ENCODE measurements at regions not wholly inside any gene's neighbourhood (a gene's known extent, or its start where the extent isn't known, plus 50 kb on each side); places are given as distances from the start of the nearest gene placed in this dataset.

- TF ChIP-seq CTCF (IDR thresholded peaks at IDR 0.05; ENCODE audit: low read depth, low read length, missing input control) (no peak), MAX (IDR thresholded peaks at IDR 0.05) (no peak), EGR1 (IDR thresholded peaks at IDR 0.05; ENCODE audit: low read depth in 2 of 2) (no peak), REST (IDR thresholded peaks at IDR 0.05) (no peak), RAD21 (IDR thresholded peaks at IDR 0.05) (no peak), RXRA (IDR thresholded peaks at IDR 0.05) (no peak), SP1 (IDR thresholded peaks at IDR 0.05) (no peak)
These were observed 1041.3 kb upstream of the ADGRL4 start for GRCh38 chr1:80047791-80048190.

Data from liver (tissue), 3 donors.